ELF-1 (cell line): ENCODE measurements at regions not wholly inside any gene's neighbourhood (a gene's known extent, or its start where the extent isn't known, plus 50 kb on each side); places are given as distances from the start of the nearest gene placed in this dataset.
"Not testable (repeated sequence)": the region's sequence is repeated elsewhere in the genome, so short reads cannot be mapped to it uniquely, and the experiment has no call there.

Source experiments
- DNase-seq: peaks from one replicate; pipeline ENCODE4 v3.0.0-alpha.2; 2016; ENCODE audit warnings: low read depth, low spot score

GRCh38 chr2:82256983-82257632, 1952.6 kb upstream of the LRRTM1 start:
- DNase-seq: no peak

- DNase-seq: no peak
These were observed 1951.7 kb upstream of the LRRTM1 start for GRCh38 chr2:82256288-82256687.

- DNase-seq: no peak
These were observed 1950.2 kb upstream of the LRRTM1 start for GRCh38 chr2:82254728-82255127.

- no peak for DNase-seq
These were observed 1941.7 kb upstream of the LRRTM1 start for GRCh38 chr2:82246220-82246775.

- no peak for DNase-seq
These were observed 1934.6 kb upstream of the LRRTM1 start for GRCh38 chr2:82239176-82239575.

GRCh38 chr2:82237994-82238662, 1933.6 kb upstream of the LRRTM1 start:
- no peak for DNase-seq

GRCh38 chr2:82234283-82234874, 1929.8 kb upstream of the LRRTM1 start:
- no peak for DNase-seq

- DNase-seq: no peak
These were observed 1929.3 kb upstream of the LRRTM1 start for GRCh38 chr2:82233806-82234205.

GRCh38 chr2:82230406-82230805, 1925.9 kb upstream of the LRRTM1 start:
- DNase-seq: no peak

GRCh38 chr2:82226441-82226840, 1921.9 kb upstream of the LRRTM1 start:
- DNase-seq: no peak

GRCh38 chr2:82224301-82224940, 1919.9 kb upstream of the LRRTM1 start:
- no peak for DNase-seq

- no peak for DNase-seq
These were observed 1910.7 kb upstream of the LRRTM1 start for GRCh38 chr2:82215212-82215611.

- peak; percentile 1 for DNase-seq
These were observed 1894.9 kb upstream of the LRRTM1 start for GRCh38 chr2:82199493-82199852.

- DNase-seq: peak; percentile 30
These were observed 1894.4 kb upstream of the LRRTM1 start for GRCh38 chr2:82198809-82199492.

- no peak for DNase-seq
These were observed 1877.7 kb upstream of the LRRTM1 start for GRCh38 chr2:82182270-82182669.

GRCh38 chr2:82175210-82175609, 1870.7 kb upstream of the LRRTM1 start:
- DNase-seq: not testable (repeated sequence)

GRCh38 chr2:82172483-82172882, 1867.9 kb upstream of the LRRTM1 start:
- no peak for DNase-seq

- DNase-seq: no peak
These were observed 1864.8 kb upstream of the LRRTM1 start for GRCh38 chr2:82169379-82169778.

- no peak for DNase-seq
These were observed 1860.8 kb upstream of the LRRTM1 start for GRCh38 chr2:82165377-82165776.

GRCh38 chr2:82158150-82158549, 1853.6 kb upstream of the LRRTM1 start:
- DNase-seq: no peak

GRCh38 chr2:82155469-82155868, 1850.9 kb upstream of the LRRTM1 start:
- DNase-seq: no peak

- no peak for DNase-seq
These were observed 1838.8 kb upstream of the LRRTM1 start for GRCh38 chr2:82143343-82143742.
